DMS53 treated with DMSO at 0.1 percent for 48 hours (cell line): ENCODE measurements at regions not wholly inside any gene's neighbourhood (a gene's known extent, or its start where the extent isn't known, plus 50 kb on each side); places are given as distances from the start of the nearest gene placed in this dataset.

Experiments
- DNase-seq: peaks from one replicate; lab custom pipeline; 2025; ENCODE audit not compliant: unreplicated experiment; lab: John Stamatoyannopoulos, UW

DNA sequence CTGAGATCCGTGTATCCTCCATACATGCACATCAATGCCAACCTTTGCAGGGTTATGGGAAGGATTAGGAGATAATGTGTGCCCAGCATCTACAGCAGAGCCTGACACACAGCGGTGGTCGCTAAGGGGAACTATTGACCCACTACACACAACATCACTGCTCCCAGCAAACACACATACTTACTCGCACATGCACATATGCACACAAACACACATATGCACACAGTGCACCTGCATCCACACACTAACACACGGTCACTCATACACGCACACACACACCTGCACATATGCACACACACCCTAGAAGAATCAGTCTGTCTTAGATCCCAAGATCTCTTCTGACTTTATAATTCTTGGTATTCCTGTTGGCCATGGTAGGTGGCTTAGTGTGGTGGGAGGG lies 118.3 kb downstream of the GYPC start:
- DNase-seq, result no peak

GRCh38 chr2:126774761-126775160 lies 118.8 kb downstream of the GYPC start:
- DNase-seq, result no peak

DNA sequence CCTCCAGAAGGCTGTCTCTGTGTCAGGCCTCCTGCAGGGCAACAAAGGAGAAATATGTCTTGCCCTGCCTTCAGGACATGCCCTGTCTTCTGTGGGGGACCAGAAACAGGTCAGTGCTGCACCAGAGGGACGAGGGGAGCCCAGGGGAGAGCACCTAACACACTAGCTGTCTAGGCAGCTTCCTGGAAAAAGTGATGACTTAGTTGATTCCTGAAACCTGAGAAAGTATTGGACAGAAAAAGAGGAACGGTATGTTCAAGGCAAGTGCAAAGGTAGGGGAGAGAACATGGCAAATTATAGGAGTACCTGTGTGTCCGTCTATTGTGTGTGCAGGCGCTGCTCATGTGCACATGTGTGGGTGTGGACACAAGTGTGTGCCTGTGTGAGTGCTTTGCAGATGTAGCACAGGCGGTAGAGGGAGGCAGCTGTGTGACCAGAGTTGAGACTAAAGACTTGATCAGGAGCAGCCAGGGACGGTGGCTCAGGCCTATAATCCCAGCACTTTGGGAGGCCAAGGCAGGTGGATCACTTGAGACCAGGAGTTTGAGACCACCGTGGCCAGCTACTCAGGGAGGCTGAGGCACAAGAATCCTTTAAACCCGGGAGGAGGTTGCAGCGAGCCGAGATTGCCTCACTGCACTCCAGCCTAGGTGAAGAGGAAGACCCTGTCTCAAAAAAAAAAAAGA lies 119.5 kb downstream of the GYPC start:
- no peak for DNase-seq

- DNase-seq, result peak; percentile 5
These were observed 120.3 kb downstream of the GYPC start for GRCh38 chr2:126776255-126776654.

- peak; percentile 73 for DNase-seq
These were observed 121.0 kb downstream of the GYPC start for GRCh38 chr2:126776692-126777619.

GRCh38 chr2:126777620-126777978 lies 121.1 kb upstream of the TEX51 start:
- no peak for DNase-seq

- no peak for DNase-seq
These were observed 119.9 kb upstream of the TEX51 start for GRCh38 chr2:126778561-126779501.

GRCh38 chr2:126781206-126781605 lies 117.5 kb upstream of the TEX51 start:
- DNase-seq, result no peak

- no peak for DNase-seq
These were observed 116.9 kb upstream of the TEX51 start for GRCh38 chr2:126781806-126782205.

GRCh38 chr2:126782648-126783047 lies 116.0 kb upstream of the TEX51 start:
- no peak for DNase-seq

DNA sequence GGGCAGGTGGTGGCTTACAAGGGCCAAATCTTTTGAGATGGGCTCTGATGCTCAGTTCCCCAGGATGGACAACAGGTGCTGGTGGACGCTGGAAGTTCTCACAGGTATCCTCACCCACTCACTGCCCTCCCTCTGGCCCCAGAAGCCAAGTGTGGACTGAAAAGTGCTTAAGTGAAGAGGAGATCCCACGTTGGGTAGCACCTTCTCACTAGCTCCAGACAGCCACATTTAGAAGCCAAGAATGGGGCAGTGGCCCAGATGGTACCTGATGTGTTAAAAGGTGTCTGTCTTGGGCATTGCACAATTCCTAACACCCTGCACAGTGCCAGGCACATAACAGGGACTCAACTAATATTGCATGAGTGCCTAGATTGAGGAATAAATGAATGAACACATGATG lies 115.3 kb upstream of the TEX51 start:
- DNase-seq, result no peak

GRCh38 chr2:126784045-126784444 lies 114.6 kb upstream of the TEX51 start:
- DNase-seq, result no peak

GRCh38 chr2:126784621-126785020 lies 114.1 kb upstream of the TEX51 start:
- DNase-seq, result no peak

GRCh38 chr2:126785236-126785635 lies 113.5 kb upstream of the TEX51 start:
- no peak for DNase-seq

DNA sequence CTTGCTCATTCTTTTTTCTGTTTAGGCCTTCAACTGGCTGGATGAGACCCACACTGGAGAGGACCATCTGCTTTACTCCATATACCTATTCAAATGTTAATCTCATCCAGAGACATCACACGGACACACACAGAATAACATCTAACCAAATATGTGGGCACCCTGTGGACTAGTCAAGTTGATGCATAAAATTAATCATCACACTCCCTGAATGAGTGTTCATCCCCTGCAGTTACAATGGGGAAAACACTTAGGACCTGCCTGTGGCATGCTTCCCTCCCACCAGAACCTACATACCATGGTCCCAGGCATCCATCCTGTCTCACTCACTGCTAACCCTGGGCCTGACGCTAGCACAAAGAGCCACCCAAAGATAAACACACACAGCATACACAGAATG lies 112.8 kb upstream of the TEX51 start:
- DNase-seq, result no peak

GRCh38 chr2:126786765-126787164 lies 111.9 kb upstream of the TEX51 start:
- DNase-seq, result no peak

- no peak for DNase-seq
These were observed 111.4 kb upstream of the TEX51 start for GRCh38 chr2:126787289-126787688.

GRCh38 chr2:126788113-126788512 lies 110.6 kb upstream of the TEX51 start:
- DNase-seq, result no peak

GRCh38 chr2:126788652-126789051 lies 110.0 kb upstream of the TEX51 start:
- DNase-seq, result no peak

- no peak for DNase-seq
These were observed 107.5 kb upstream of the TEX51 start for GRCh38 chr2:126790987-126791780.

DNA sequence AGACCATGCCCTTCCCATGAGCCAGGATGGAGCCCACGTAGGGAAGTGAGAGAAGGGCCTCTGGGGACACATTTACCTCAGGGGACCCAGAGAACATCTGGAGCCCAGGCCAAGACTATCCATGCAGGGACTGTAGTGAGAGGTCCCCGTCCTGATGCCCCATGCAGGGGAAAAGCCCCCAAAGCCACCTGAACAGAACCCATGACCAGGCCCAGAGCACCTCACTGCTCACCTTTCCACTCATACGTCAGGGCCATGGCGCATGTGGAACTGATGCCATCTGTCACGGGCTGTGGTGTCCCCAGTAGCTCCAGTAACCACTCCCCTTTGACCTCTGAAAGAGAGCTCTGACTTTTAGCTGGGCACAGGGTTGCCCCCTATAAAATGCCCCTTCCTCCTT lies 106.5 kb upstream of the TEX51 start:
- DNase-seq, result no peak
